Mucosa of gallbladder (tissue), 1 donor: ENCODE measurements at regions not wholly inside any gene's neighbourhood (a gene's known extent, or its start where the extent isn't known, plus 50 kb on each side); places are given as distances from the start of the nearest gene placed in this dataset.
A peak's percentile ranks its signal among the peaks of the same experiment; 100 is the strongest.
"Not testable (repeated sequence)": the region's sequence is repeated elsewhere in the genome, so short reads cannot be mapped to it uniquely, and the experiment has no call there.

Experiments used
- DNase-seq: peaks from one replicate; pipeline ENCODE4 v3.0.0-alpha.2; 2020; ENCODE audit warnings: low spot score
- donor health status: DM: no; HTN: no; CAD: no.

DNA sequence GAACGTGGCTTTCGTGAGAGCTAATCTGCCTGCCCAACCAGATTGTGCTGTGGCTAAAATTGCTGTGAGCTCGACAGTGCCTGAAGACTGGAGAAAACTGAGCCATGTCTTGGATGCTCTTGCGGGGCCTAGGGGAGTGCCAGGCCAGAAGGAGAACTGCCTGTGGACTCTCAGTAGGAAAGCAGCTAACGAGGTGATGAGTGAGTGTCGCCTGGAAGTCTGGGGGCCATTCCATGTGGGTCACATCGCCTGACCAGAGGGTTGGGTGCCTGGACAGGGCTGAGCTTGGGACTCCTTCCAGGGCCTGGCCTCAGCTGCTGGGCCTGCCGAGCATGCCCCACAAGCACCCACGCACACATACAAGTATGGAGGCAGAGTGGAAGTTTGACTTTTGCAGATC is 166.5 kb downstream of the VEGFA start:
- no peak for DNase-seq

- DNase-seq = no peak
Measured at GRCh38 chr6:43935921-43936439, 166.0 kb downstream of the VEGFA start.

GRCh38 chr6:43934803-43935602 is 165.0 kb downstream of the VEGFA start:
- DNase-seq = no peak

- DNase-seq = no peak
Measured at GRCh38 chr6:43934183-43934802, 164.3 kb downstream of the VEGFA start.

DNA sequence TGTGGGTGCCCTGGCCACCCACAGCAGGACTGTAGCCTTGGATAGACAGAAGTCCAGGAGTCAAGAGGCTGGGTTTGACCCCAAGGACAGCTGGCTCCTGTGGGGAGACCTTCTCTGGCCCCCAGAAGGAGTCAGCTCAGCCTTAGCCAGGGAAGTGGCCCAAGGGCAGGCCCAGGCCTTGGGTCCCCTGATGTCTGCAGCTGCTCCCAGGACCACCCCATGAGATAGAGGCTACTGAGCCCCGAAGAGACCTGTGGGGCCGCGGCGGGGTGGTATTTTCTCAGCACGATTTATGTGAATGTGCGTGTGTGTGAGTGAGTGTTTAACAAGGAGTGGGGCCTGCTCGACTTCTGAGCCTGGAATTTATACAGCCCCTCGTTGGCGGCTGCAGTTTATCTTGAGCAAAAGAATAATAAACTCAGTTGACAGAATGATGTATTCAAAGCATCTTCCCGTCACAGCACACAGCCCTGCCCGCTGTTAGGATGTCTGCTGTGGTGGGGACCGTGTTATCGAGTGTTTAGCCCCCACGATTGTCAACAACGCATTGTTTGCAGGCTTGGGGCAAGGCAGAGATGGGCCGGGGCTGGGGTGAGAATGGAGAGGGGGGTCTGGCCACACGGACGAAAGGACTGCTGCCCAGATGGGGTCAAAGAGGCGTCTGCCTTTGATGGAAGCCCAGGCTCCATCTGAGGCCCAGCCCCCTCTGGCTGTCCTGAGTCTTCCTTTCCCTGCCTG is 163.3 kb downstream of the VEGFA start:
- DNase-seq = peak; percentile 46

- no peak for DNase-seq
Measured at GRCh38 chr6:43932259-43933147, 162.5 kb downstream of the VEGFA start.

DNA sequence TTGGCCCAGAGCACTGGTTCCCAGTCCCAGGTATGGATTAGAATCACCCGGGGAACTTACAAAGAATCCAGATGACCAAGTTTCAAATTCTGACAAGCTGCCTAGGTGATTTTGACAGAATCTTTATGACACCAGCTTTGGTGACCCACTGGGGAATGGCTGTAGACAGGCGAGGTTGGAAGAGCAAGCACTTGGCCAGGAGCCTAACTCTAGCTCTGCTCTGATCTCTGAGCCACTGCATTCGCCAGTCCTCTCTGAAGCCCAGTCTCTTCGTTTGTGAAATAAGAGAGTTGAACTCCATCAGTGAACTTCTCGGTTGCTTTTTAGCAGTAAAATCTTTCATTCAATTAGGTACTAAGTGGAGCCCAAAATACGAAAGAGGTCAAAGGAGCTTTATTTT is 161.2 kb downstream of the VEGFA start:
- no peak for DNase-seq

GRCh38 chr6:43930440-43931154 is 160.6 kb downstream of the VEGFA start:
- no peak for DNase-seq

- no peak for DNase-seq
Measured at GRCh38 chr6:43929511-43929910, 159.5 kb downstream of the VEGFA start.

DNA sequence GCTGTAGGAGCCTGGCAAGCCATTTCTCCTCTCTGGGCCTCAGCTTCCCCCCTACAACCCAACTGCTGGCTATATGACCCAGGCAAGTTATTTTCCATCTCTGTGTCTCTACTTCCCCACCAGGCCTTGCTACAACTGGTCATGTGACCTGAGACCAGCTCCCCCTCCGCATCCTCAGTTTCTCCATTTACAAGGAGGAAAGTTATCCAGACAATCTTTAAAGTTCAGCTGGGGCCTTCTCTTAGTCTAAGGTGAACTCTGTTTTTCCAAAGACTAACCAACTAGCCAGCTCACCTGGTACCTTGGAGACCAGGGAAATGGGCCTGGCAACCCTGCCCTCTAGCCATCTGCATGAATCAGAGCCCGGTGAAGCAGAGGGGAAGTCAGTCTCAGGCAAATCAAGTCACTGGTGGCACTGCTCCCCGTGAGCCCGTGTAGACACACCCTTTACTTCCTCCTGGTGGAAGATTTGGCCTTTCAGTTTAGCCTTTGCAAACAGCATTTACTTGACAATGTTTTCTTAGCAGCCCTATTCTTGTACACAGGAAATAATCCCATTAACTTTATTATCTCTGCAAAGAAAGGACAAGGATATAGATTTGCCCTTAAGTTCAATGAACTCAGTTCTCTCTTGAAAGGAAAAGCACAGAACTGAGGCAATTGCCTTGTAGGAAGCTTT is 157.7 kb downstream of the VEGFA start:
- peak; percentile 83 for DNase-seq

DNA sequence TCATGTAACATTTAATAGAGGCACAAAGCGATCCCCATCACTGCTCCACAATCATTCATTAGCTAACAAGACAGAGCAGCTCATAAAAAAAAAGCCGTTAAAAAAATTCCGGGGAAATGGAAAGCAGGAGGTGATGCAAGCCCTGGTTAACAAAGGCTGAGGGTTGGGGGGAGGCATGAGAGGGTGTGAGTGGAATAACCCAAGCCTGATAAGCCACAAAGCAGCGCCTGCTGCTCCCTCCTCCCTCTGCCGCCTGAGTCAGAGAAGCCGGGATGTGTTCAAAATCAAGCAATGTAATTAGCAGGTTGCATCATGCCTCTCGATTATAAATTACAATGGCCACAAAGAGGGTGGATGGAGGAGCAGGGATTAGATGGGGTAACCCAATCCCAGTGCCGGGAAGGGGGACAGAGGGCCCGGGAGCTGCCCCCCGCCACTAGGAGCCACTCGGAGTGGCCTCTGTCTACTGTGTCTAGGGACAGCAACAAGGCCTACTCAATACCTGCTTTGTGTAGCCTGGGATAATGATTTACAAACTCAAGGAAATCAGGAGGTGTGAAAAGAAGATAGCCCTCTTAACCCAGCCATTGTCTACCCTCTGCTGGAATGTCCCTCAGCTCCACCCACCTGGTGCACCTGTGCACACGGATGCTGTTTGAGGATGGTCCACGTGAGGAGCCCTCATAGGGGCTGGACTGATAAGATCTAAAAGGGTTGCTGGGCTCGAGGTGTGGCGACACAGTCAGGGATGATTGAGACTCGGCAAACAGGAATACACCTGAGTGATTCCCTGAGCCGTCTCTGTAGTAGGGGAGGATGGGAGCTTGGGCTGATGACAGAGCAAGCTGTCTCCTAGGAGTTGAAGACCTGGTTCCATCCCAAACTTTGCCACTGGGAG is 156.9 kb downstream of the VEGFA start:
- DNase-seq = peak; percentile 93

DNA sequence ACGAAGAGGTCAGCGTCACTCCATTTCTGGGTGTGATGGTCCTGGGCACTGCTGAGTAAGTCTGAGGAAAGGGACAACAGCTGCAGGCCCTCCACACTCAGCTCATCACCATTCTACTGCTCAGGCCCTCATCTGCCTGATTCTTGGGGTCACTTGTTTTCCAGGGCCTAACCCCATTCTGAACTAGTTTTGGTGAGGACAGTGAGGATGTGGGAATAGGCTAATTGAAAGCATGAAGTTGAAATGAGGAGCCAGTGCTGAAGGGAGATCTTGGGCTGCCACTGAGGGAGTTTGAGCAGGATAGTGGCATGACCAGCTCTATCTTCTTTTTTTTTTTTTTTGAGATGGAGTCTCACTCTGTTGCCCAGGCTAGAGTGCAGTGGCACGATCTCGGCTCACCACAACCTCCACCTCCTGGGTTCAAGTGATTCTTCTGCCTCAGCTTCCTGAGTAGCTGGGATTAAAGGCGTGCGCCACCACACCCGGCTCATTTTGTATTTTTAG is 155.7 kb downstream of the VEGFA start:
- not testable (repeated sequence) for DNase-seq

DNA sequence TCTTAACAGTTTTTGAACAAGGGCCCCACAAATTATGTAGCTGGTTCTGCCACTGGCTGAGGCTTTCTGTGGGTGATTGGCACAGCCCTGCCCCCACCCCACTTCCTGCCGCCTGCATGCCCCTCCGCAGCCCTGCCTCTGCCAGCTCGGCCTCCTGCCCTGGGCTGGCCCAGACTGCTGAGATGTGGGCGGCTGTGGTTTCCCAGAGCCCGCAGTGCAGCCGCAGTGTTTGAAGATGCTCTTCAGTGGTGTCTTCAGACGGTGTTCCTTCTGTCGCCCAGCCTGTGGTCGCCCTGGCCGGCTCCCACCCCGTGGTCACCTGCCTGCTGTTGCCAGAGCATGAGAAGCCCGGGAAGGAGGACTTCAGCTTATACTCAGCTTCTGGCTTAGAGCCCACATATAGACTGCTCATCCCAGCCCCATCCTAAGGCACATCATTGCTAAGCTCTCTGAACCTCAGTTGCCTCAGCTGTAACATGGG is 154.3 kb downstream of the VEGFA start:
- peak; percentile 56 for DNase-seq

DNA sequence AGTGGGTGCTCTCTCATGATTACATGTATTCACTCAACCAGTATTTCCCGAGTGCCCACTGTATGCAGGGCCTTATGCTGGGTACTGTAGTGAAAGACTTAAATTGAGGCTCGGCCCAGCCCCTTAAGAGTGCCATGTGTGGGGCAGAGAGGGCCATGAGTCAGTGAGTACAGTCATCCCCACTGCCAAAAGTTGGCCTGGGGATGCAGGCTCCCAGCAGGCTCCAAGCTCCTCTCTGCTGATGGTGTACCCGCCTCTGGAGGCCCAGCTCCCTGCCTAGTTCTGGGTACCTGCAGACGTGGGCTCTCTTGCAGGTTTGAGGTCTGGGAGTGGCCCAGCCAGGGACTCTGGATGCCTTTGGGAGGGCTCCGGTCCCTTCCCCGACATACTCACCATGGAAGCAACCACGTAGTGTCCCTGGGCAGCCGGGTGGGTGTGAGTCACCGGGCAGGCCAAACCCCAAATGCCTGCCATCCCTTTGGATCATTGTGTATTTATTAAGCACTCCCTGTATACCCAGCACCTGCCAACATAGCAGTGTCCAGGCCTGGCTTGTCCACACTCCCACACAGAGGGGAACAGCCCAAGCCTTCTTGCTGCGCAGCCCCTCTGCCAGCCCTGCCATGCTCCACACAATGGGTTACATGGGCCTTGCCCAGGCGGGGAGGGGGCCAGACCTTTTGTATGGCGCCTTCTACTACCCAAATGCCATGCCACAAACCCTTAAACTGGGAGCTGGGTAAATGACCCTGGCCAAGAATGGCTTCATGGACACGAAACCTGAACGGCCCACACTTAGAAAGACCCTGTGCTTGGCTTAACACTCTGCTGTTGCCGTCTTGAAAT is 153.6 kb downstream of the VEGFA start:
- DNase-seq = no peak

DNA sequence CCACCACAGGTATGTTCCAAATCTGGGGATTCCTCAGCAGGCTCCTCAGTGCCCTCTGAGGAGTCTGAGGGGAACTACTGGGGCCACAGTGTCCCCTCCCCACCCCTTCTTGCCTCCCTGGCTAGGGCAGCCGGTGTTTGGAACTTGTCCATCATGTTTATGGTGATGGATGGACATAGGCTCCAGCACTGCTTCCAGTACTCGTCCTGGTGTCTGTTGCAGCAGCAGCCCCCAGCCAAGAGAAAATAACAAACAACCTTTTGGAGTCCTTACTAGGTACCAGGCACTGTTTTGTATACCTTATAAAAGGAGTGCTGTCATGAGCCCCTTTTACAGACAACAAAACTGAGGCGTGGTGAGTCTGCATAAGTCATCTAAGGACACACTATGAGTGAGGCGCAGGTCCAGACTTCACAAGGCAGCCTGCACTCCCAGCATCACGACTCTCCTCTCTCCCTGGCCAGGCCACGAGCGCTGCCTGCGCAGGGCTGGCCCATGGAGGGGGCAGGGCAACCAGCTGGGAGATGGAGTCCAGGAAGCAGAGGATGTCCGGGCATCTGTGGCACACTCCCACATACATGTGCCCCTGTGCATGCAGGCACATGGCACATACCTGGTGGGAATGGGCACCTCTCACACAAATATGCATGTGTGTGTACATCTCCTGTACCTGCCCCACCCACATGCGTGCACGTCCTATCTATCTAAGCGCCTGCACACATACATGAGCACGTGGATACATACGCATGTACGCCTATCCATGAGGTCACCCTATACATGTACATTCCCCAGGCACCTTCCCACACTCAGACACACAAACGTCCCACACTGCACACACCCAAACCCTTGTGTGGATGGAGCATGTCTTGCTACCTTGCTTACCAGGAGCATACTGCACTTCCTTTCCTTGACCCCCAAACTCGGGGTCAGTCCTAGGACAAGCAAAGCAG is 152.7 kb downstream of the VEGFA start:
- no peak for DNase-seq

- no peak for DNase-seq
Measured at GRCh38 chr6:43921548-43922425, 151.8 kb downstream of the VEGFA start.
